NCI-H1105 treated with DMSO at 0.1 percent for 48 hours (cell line): ENCODE measurements at regions not wholly inside any gene's neighbourhood (a gene's known extent, or its start where the extent isn't known, plus 50 kb on each side); places are given as distances from the start of the nearest gene placed in this dataset.

Experiments used
- DNase-seq: peaks from one replicate; lab custom pipeline; 2025; lab: John Stamatoyannopoulos, UW

GRCh38 chr2:47236503-47237215 is 60.3 kb upstream of the CALM2 start:
- no peak for DNase-seq

GRCh38 chr2:47235132-47235531 is 58.8 kb upstream of the CALM2 start:
- DNase-seq: no peak

GRCh38 chr2:47234456-47234855 is 58.1 kb upstream of the CALM2 start:
- no peak for DNase-seq

- DNase-seq: peak; percentile 3
These were observed 56.6 kb upstream of the CALM2 start for GRCh38 chr2:47232738-47233415.

GRCh38 chr2:47230418-47230817 is 54.1 kb upstream of the CALM2 start:
- DNase-seq: no peak

- peak; percentile 46 for DNase-seq
These were observed 51.4 kb upstream of the CALM2 start for GRCh38 chr2:47227532-47228279.

- peak; percentile 93 for DNase-seq
These were observed 50.6 kb upstream of the CALM2 start for GRCh38 chr2:47226923-47227220.

- DNase-seq: peak; percentile 76
These were observed 50.0 kb upstream of the CALM2 start for GRCh38 chr2:47226132-47226922.
